HepG2 (cell line): ENCODE measurements at regions not wholly inside any gene's neighbourhood (a gene's known extent, or its start where the extent isn't known, plus 50 kb on each side); places are given as distances from the start of the nearest gene placed in this dataset.

ENCODE experiments used
- ATAC-seq: fragments of 200-7000 bp; cut with Tn5 transposase; 3 replicates; pipeline ENCODE4 v1.9.1; 2020; ENCODE audit warnings: mild to moderate bottlenecking, moderate library complexity
- BruUV-seq: library from RNA; stranded (reverse); fragments of 400-500 nt; replicated peaks from 2 replicates; lab custom pipeline; 2021; lab: Mats Ljungman, UMichigan
- CTCF ChIA-PET: fragments of 300-600 bp; formaldehyde crosslinking; extraction: SDS; loops from one replicate; lab custom pipeline; 2021; ENCODE audit warnings: low total read pairs, inconsistent platforms, low intra/inter-chr PET ratio; lab: Yijun Ruan, JAX
- POLR2A ChIA-PET: fragments of 350-600 bp; sonication (Branson Sonifier 250); formaldehyde crosslinking; loops from one replicate; lab custom pipeline; 2020; ENCODE audit warnings: antibody characterized with exemption, inconsistent platforms; lab: Yijun Ruan, JAX
- DNase-seq: peaks from one replicate; pipeline ENCODE4 v3.0.0-alpha.2; 2015; ENCODE audit warnings: low spot score
- FAIRE-seq: peaks from 3 replicates; lab custom pipeline; 2011; peaks lifted over from hg19 to GRCh38; lab: Jason Lieb, UNC
- H2AFZ ChIP-seq: one replicate; pipeline ENCODE4 v1.6.1; 2011; ENCODE audit warnings: low read length, inconsistent platforms
- H3K27ac ChIP-seq: fragments of 300-600 bp; 3 replicates; pipeline ENCODE4 v1.8.0; 2011; ENCODE audit warnings: mixed run types, mild to moderate bottlenecking, mixed read lengths, low read length, inconsistent platforms; ENCODE audit not compliant: insufficient read depth; ENCODE audit errors: extremely low read length
- H3K27me3 ChIP-seq, 2 experiments: fragments of 200-600 bp in 1 of 2; 2 replicates in 1 of 2; 3 replicates in 1 of 2; pipeline versions ENCODE4 v1.6.0 to v1.8.0; 2011; ENCODE audit warnings: low read length in 2 of 2, mild to moderate bottlenecking in 2 of 2, moderate library complexity in 2 of 2, inconsistent platforms in 1 of 2; ENCODE audit not compliant: insufficient read depth in 2 of 2, control insufficient read depth in 1 of 2
- H3K36me3 ChIP-seq, 2 experiments: fragments of 200-600 bp in 1 of 2; replicated peaks in 1 of 2; 2 replicates in 1 of 2; 3 replicates in 1 of 2; pipeline versions ENCODE4 v1.5.1 to v1.8.0; 2011; ENCODE audit warnings: low read length in 2 of 2, inconsistent platforms in 1 of 2; ENCODE audit not compliant: insufficient read depth in 2 of 2, control insufficient read depth in 1 of 2
- H3K4me1 ChIP-seq: 2 replicates; pipeline ENCODE4 v1.5.1; 2012; ENCODE audit warnings: low read length, inconsistent platforms; ENCODE audit not compliant: insufficient read depth
- H3K4me2 ChIP-seq: 2 replicates; pipeline ENCODE4 v1.6.0; 2011; ENCODE audit warnings: low read depth, low read length, inconsistent platforms
- H3K4me3 ChIP-seq, 3 experiments: fragments of 200-600 bp in 1 of 3; sonication (generic), shearing (Covaris generic) in 1 of 3; replicated peaks in 1 of 3; 2 replicates each; pipeline ENCODE4 v1.5.1; 2011 to 2016; ENCODE audit warnings: low read length in 3 of 3, inconsistent platforms in 2 of 3, low read depth in 2 of 3, mild to moderate bottlenecking in 2 of 3, control low read depth in 1 of 3, mixed read lengths in 1 of 3; ENCODE audit not compliant: insufficient read depth in 1 of 3
- H3K79me2 ChIP-seq: one replicate; pipeline ENCODE4 v1.6.1; 2011; ENCODE audit warnings: low read length, inconsistent platforms; ENCODE audit not compliant: insufficient read depth
- H3K9ac ChIP-seq: 2 replicates; pipeline ENCODE4 v1.6.0; 2011; ENCODE audit warnings: mild to moderate bottlenecking, low read depth, low read length, inconsistent platforms; ENCODE audit not compliant: insufficient read depth
- H3K9me3 ChIP-seq: 2 replicates; pipeline ENCODE4 v1.5.1; 2012; ENCODE audit warnings: mild to moderate bottlenecking, low read length
- H4K20me1 ChIP-seq: 2 replicates; pipeline ENCODE4 v1.6.0; 2011; ENCODE audit warnings: inconsistent platforms, mild to moderate bottlenecking, low read length, moderate library complexity; ENCODE audit not compliant: insufficient read depth
- KIAA2018 ChIP-seq: sonication (generic); formaldehyde crosslinking; IDR thresholded peaks from 2 replicates; pipeline ENCODE4 v1.5.0; 2020; ENCODE audit warnings: mild to moderate bottlenecking, missing genetic modification reagents, borderline replicate concordance
- KLF11 ChIP-seq: IDR thresholded peaks from 2 replicates; pipeline ENCODE4 v1.6.1; 2016; ENCODE audit warnings: missing compliant biosample characterization
- NFYB ChIP-seq: sonication (generic); formaldehyde crosslinking; IDR thresholded peaks from 2 replicates; pipeline ENCODE4 v1.4.0; 2020; ENCODE audit warnings: missing genetic modification reagents
- NFYC ChIP-seq: IDR thresholded peaks from 2 replicates; pipeline ENCODE4 v1.6.1; 2016; ENCODE audit warnings: missing genetic modification reagents, missing compliant biosample characterization
- TFE3 ChIP-seq: IDR thresholded peaks from 2 replicates; pipeline ENCODE4 v1.6.1; 2016
- USF2 ChIP-seq, 2 experiments: sonication (generic) in 1 of 2; formaldehyde crosslinking in 1 of 2; IDR thresholded peaks; 2 replicates each; pipeline versions ENCODE4 v1.5.1 to v1.6.1; 2011 to 2020; ENCODE audit warnings: borderline replicate concordance in 1 of 2, low read depth in 1 of 2, low read length in 1 of 2, mild to moderate bottlenecking in 1 of 2, missing genetic modification reagents in 1 of 2, moderate library complexity in 1 of 2
- ZNF333 ChIP-seq: sonication (generic); formaldehyde crosslinking; IDR thresholded peaks from 2 replicates; pipeline ENCODE4 v1.4.0; 2020; ENCODE audit warnings: mild to moderate bottlenecking, missing genetic modification reagents, borderline replicate concordance
- WGBS: methylation state at CpG from one replicate; pipeline ENCODE4 v1.1.6; 2017; ENCODE audit warnings: low lambda C conversion rate; 5-methylcytosine and 5-hydroxymethylcytosine counted together
- in situ Hi-C: cut with HindIII; loops from 2 replicates; pipeline ENCODE4 v1.10.0; 2017; ENCODE audit warnings: low pct_unique_long_range_greater_than_20kb; ENCODE audit not compliant: extremely low pct_ligation_motif_present
- intact Hi-C: fragments of 100-400 bp; cut with micrococcal nuclease; formaldehyde crosslinking; loops from one replicate; pipeline ENCODE4 v1.10.0; 2022; ENCODE audit not compliant: unreplicated experiment

- TF ChIP-seq KIAA2018, result no peak
- TF ChIP-seq, all 625 proteins: peak for 1
Observed at GRCh38 chr11:69381681-69382130, 87.8 kb downstream of the MYEOV start (continued).

- FAIRE-seq, result no peak
- H3K4me1 ChIP-seq, result peaks cover 14% of the 10 kb centered on the region; the same call in 1 of the 2 replicates
- no peak overlapping the region for H3K4me3 ChIP-seq
- no peak overlapping the region for H3K9ac ChIP-seq
- H3K36me3 ChIP-seq, result no peaks in the 10 kb centered on the region
- H3K79me2 ChIP-seq, result no peaks in the 10 kb centered on the region
- no peak for DNase-seq
- in situ Hi-C loops, result no loop called here
- BruUV-seq, result no TSS peak
- ATAC-seq, result no peak
- H3K4me2 ChIP-seq, result no peak overlapping the region
- H3K27ac ChIP-seq, result no peak overlapping the region
- peaks cover 0 to 61% of the 10 kb centered on the region in 2 experiments; a peak in 4 of 5 replicates for H3K27me3 ChIP-seq
- WGBS, result 53% methylated on average over 15 of the region's 27 CpGs
- H3K9me3 ChIP-seq, result no peaks in the 10 kb centered on the region
- no peak overlapping the region for H2AFZ ChIP-seq
- intact Hi-C loops, result no loop called here
- CTCF ChIA-PET, result no interaction called here
- H4K20me1 ChIP-seq, result no peaks in the 10 kb centered on the region
- POLR2A ChIA-PET, result no interaction called here
- TF ChIP-seq NFYB, result peak; percentile 73
- TF ChIP-seq TFE3 (CRISPR knock-in tag), result no peak
- TF ChIP-seq NFYC, result peak; percentile 57
- no peak for TF ChIP-seq KLF11
- TF ChIP-seq USF2 (IDR thresholded peaks at IDR 0.05; ENCODE audit: low read depth, low read length), result no peak
- peak; percentile 19; the same call in 1 of the 2 replicates for TF ChIP-seq USF2 (CRISPR knock-in tag; IDR thresholded peaks at IDR 0.05; ENCODE audit: borderline replicate concordance)
- no peak for TF ChIP-seq ZNF333 (CRISPR knock-in tag)
Observed at GRCh38 chr11:69382131-69383128, 88.5 kb downstream of the MYEOV start.
